Activated CD4-positive, alpha-beta T cell treated with anti-CD3 and anti-CD28 coated beads, Interleukin-2, amount 50 U/mL, for 4 hours (primary cell): ENCODE measurements at regions not wholly inside any gene's neighbourhood (a gene's known extent, or its start where the extent isn't known, plus 50 kb on each side); places are given as distances from the start of the nearest gene placed in this dataset.

Experiments used
- DNase-seq, 2 experiments: peaks; one replicate each; pipeline ENCODE4 v3.0.0-alpha.2; 2020

GRCh38 chr2:62364791-62365528 lies 141.0 kb downstream of the TMEM17 start:
- no peak for DNase-seq

GRCh38 chr2:62363166-62363565 lies 142.8 kb downstream of the TMEM17 start:
- DNase-seq: no peak

- no peak for DNase-seq
Observed at GRCh38 chr2:62362561-62362960, 143.4 kb downstream of the TMEM17 start.

- DNase-seq: no peak
Observed at GRCh38 chr2:62361964-62362363, 144.0 kb downstream of the TMEM17 start.

- DNase-seq: no peak
Observed at GRCh38 chr2:62354771-62355561, 151.0 kb downstream of the TMEM17 start.

GRCh38 chr2:62352031-62352430 lies 154.0 kb downstream of the TMEM17 start:
- no peak for DNase-seq

GRCh38 chr2:62349788-62350187 lies 153.9 kb downstream of the B3GNT2 start:
- DNase-seq: no peak

- DNase-seq: no peak
Observed at GRCh38 chr2:62348700-62349099, 152.8 kb downstream of the B3GNT2 start.

GRCh38 chr2:62347563-62348270 lies 151.8 kb downstream of the B3GNT2 start:
- DNase-seq: no peak

- no peak for DNase-seq
Observed at GRCh38 chr2:62344472-62344871, 148.6 kb downstream of the B3GNT2 start.

GRCh38 chr2:62343636-62344337 lies 147.9 kb downstream of the B3GNT2 start:
- DNase-seq: no peak

GRCh38 chr2:62343206-62343605 lies 147.3 kb downstream of the B3GNT2 start:
- no peak for DNase-seq

- DNase-seq: no peak
Observed at GRCh38 chr2:62340994-62341484, 145.1 kb downstream of the B3GNT2 start.

GRCh38 chr2:62339837-62340236 lies 143.9 kb downstream of the B3GNT2 start:
- DNase-seq: no peak

- DNase-seq: no peak
Observed at GRCh38 chr2:62339413-62339812, 143.5 kb downstream of the B3GNT2 start.

GRCh38 chr2:62338111-62338510 lies 142.2 kb downstream of the B3GNT2 start:
- DNase-seq: no peak

- no peak for DNase-seq
Observed at GRCh38 chr2:62337403-62337802, 141.5 kb downstream of the B3GNT2 start.

GRCh38 chr2:62335612-62336011 lies 139.7 kb downstream of the B3GNT2 start:
- no peak for DNase-seq

- DNase-seq: no peak
Observed at GRCh38 chr2:62334440-62335058, 138.6 kb downstream of the B3GNT2 start.

GRCh38 chr2:62334009-62334408 lies 138.1 kb downstream of the B3GNT2 start:
- no peak for DNase-seq

- DNase-seq: no peak
Observed at GRCh38 chr2:62330959-62331358, 135.0 kb downstream of the B3GNT2 start.

GRCh38 chr2:62329797-62330196 lies 133.9 kb downstream of the B3GNT2 start:
- no peak for DNase-seq
